HG02759 (cell line): ENCODE measurements at regions not wholly inside any gene's neighbourhood (a gene's known extent, or its start where the extent isn't known, plus 50 kb on each side); places are given as distances from the start of the nearest gene placed in this dataset.

Experiments
- ATAC-seq: cut with Tn5 transposase; IDR thresholded peaks from one replicate; pipeline ENCODE4 v1.9.1; 2021; ENCODE audit warnings: mild to moderate bottlenecking, moderate library complexity; ENCODE audit not compliant: unreplicated experiment

- no peak for ATAC-seq
Measured at GRCh38 chr18:68469049-68469625, 245.8 kb downstream of the TMX3 start.

- peak; percentile 59 for ATAC-seq
Measured at GRCh38 chr18:68467957-68468356, 247.0 kb downstream of the TMX3 start.

GRCh38 chr18:68467329-68467728, 247.6 kb downstream of the TMX3 start:
- ATAC-seq, result no peak

- ATAC-seq, result no peak
Measured at GRCh38 chr18:68466672-68467071, 248.2 kb downstream of the TMX3 start.

GRCh38 chr18:68462766-68463165, 252.1 kb downstream of the TMX3 start:
- no peak for ATAC-seq

DNA sequence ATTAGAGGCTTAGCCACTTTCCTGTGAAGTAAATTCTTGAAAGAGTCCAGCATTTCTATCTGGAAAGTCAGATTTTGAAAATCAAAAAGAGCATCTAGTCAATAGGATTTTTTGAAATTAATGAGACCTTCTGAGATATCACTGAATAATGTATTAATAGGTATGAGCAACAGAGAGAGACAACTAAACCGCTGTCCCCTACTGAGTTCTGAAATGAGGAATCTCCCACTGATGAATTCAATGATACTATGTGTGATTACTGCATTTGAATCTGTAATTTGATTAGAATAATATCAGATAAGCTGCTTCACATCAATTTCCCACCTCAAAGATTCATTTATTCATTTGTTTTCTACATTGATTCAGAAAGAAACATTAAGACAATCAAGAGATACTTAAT, 252.8 kb downstream of the TMX3 start:
- no peak for ATAC-seq

- no peak for ATAC-seq
Measured at GRCh38 chr18:68461481-68462018, 253.4 kb downstream of the TMX3 start.

DNA sequence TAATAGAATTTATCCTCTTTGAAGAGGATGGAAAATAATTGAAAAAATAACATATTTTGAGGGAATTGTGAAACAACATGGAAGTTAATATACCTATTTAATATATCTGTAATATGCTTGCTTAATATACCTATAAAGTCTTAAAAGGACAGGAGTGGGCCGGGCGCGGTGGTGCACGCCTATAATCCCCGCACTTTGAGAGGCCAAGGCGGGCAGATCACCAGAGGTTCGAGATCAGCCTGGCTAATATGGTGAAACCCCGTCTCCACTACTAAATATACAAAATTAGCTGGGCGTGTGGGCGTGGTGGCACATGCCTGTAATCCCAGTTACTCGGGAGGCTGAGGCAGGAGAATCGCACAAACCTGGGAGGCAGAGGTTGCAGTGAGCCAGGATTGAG, 254.9 kb downstream of the TMX3 start:
- no peak for ATAC-seq

GRCh38 chr18:68456985-68457384, 257.9 kb downstream of the TMX3 start:
- no peak for ATAC-seq

- no peak for ATAC-seq
Measured at GRCh38 chr18:68455229-68455603, 259.7 kb downstream of the TMX3 start.

- ATAC-seq, result no peak
Measured at GRCh38 chr18:68454511-68455228, 260.2 kb downstream of the TMX3 start.

GRCh38 chr18:68449292-68449691, 265.6 kb downstream of the TMX3 start:
- ATAC-seq, result no peak

- ATAC-seq, result no peak
Measured at GRCh38 chr18:68448736-68449135, 266.2 kb downstream of the TMX3 start.

DNA sequence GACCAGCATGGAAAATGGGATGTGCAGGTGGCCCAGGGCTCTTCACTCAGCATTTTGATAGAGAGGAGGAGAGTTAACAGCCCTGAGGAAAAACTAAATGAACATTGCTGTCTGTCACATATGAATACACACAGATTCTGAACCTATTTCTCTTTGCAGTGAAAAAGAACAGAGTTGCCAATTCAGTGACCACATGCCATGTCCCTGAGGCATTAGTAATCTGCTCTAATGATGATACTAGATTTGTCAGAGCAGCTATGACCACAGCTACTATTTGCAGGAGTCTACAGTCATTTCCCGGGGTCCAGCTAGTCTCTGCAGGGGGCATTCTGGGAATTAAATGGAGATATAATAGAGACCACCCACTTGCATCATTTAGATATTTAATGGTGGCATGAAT, 267.6 kb downstream of the TMX3 start:
- ATAC-seq, result no peak

DNA sequence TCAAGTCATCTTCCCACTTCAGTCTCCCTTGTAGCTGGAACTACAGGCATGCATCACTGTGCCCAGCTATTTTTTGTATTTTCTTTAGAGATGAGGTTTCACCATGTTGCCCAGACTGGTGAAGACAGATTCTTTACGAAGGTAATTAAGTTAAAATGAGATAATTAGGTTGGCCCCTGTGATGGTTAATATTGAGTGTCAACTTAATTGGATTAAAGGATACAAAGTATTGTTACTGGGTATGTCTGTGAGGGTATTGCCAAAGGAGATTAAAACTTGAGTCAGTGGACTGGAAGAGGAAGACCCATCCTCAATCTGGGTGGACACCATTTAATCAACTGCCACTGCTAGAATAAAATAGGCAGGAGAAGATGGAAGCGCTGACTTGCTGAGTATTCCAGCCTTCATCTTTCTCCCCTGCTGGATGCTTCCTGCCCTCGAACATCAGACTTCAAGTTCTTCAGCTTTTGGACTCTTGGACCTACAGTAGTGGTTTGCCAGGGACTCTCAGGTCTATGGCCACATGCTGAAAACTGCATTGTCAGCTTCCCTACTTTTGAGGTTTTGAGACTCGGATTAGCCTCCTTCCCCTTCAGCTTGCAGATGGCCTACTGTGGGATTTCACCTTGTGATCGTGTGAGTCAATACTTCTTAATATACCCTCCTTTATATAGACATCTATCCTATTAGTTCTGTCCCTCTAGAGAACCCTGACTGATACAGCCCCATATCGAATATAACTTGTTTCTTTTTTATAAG, 269.1 kb downstream of the TMX3 start:
- ATAC-seq, result no peak

DNA sequence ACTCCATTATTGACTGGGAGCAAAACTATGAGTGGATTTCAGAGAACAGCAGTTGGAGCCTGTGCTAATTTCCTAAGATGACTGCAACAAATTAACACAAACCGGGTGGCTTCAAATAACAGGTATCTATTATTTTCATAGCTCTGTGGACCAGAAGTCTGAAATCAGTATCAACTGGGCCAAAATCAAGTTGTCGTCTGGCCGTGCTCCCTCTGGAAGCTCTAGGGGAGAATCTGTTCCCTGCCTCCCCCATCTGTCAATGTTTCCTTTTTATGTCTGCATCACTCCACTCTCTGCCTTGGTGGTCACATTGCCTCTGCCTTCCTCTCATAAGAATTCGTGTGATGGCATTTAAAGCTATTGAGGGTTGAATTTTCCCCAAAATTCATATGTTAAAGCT, 269.8 kb downstream of the TMX3 start:
- ATAC-seq, result no peak

DNA sequence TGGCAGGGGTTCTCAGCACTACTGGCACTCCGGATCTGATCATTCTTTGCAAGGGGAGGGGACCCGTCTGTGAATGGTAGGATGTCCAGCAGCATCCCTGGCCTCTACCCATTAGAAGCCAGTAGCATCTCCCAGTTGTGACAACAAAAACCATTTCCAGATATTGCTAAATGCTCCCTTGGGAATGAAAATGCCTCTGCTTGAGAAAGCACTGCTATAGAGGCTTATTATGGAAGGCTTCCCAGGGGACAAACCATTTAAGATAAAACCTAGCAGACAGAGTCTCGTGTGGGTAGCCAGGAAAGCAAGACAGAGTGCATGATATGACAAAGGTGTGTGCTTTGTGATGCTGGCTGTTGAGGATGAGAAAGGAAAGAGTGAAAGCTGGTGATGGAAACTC, 273.7 kb downstream of the TMX3 start:
- ATAC-seq, result no peak

DNA sequence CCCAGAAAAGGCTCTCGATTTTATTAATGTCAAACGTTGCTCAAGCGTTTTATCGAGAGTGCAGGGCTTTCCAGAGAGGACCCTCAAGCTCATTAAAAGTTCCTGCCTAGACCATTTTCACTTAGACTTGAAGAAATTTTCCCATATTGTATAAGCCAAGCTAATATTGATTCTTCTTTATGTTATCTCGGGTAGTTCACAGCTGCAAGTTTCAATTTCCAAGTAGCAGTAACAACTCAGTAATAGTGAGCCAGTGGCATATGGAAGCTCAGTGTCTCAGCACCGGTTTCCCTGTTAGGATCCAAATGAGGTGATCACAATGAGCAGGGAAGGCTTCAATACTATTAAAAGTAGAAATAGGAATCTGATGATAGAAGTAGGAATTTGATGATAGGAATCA, 274.5 kb downstream of the TMX3 start:
- ATAC-seq, result no peak

DNA sequence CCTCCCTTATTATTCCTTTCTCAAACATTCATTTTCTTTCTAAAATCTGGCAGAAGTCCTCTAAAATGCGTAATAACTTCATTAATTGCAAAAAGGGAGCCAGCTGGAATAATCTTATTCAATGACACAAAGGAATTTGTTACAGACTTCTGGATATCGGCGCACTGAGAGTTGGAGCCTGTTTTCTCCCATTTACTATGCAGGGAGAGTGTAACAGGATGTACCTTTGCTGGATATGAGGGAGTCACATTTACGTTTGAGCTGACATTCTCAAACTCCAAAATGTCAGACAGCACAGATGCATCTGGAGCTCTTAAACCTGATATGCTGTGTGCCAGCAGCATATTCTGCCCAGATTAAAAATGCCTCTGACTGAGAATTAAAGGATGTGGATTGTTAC, 275.3 kb downstream of the TMX3 start:
- ATAC-seq, result no peak

DNA sequence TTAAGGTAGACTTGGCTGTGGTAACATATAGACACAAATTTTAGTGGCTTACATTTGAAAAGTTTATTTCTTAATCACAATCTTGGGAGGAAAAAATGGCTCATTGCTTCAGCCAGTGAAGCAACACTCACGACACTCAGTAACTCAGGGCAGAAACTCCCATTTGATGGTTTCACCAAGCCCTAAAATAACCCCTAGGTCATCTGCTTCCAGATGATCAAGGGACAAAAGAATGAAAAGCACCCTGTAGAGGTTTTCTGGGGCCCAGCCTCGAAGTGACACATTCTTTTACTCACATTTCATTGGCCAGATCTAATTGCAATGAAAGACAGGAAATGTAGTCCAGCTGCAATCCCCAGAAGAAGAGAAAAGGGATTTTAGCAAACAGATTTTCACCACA, 275.9 kb downstream of the TMX3 start:
- no peak for ATAC-seq

DNA sequence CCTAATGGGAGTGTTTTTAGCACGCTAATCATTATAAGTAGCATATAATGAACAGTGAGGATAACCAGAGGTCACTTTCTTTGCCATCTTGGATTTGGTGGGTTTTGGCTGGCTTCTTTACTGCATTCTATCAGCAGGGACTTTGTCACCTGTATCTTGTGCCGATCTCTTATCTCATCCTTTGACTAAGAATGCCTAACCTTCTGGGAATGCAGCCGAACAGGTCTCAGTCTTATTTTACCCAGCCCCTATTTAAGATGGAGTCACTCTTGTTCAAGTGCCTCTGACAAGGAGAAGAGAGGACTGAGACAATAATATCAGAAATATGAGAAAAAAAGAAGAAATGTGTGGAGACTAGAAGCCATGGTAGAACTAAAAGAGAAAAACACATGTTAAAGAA, 276.4 kb downstream of the TMX3 start:
- no peak for ATAC-seq

- ATAC-seq, result no peak
Measured at GRCh38 chr18:68436485-68436884, 278.4 kb downstream of the TMX3 start.
